Endothelial cell of umbilical vein (primary cell): ENCODE measurements at regions not wholly inside any gene's neighbourhood (a gene's known extent, or its start where the extent isn't known, plus 50 kb on each side); places are given as distances from the start of the nearest gene placed in this dataset.

Source experiments
- BruUV-seq: library from RNA; stranded (reverse); fragments of 400-500 nt; replicated peaks from 2 replicates; lab custom pipeline; 2021; lab: Mats Ljungman, UMichigan
- CTCF ChIA-PET: fragments of 300-600, 350-600 bp; sonication (Branson Sonifier 250); formaldehyde crosslinking; loops from one replicate; lab custom pipeline; 2021; ENCODE audit warnings: antibody characterized with exemption, inconsistent platforms; lab: Charles Lee
- POLR2A ChIA-PET: fragments of 300-600, 350-600 bp; sonication (Branson Sonifier 250); formaldehyde crosslinking; loops from one replicate; lab custom pipeline; 2021; ENCODE audit warnings: antibody characterized with exemption, inconsistent platforms; lab: Charles Lee
- DNase-seq: peaks from one replicate; pipeline ENCODE4 v3.0.0-alpha.2; 2011; ENCODE audit warnings: low read depth, low spot score
- FAIRE-seq: peaks from 2 replicates; lab custom pipeline; 2011; peaks lifted over from hg19 to GRCh38; lab: Jason Lieb, UNC
- H2AFZ ChIP-seq: 2 replicates; pipeline ENCODE4 v1.6.0; 2012; ENCODE audit warnings: low read depth, low read length, control low read depth, inconsistent platforms
- H3K27ac ChIP-seq: 2 replicates; pipeline ENCODE4 v1.5.1; 2011; ENCODE audit warnings: low read depth, mild to moderate bottlenecking, control low read depth, low read length, moderate library complexity; ENCODE audit not compliant: insufficient read depth
- H3K27me3 ChIP-seq, 2 experiments: 2 replicates each; pipeline versions ENCODE4 v1.6.0 to v1.6.1; 2011; ENCODE audit warnings: low read length in 2 of 2, mixed read lengths in 1 of 2; ENCODE audit not compliant: control insufficient read depth in 2 of 2, insufficient read depth in 2 of 2
- H3K36me3 ChIP-seq, 2 experiments: 2 replicates in 1 of 2; 3 replicates in 1 of 2; pipeline ENCODE4 v1.5.1; 2011; ENCODE audit warnings: low read length in 2 of 2, mild to moderate bottlenecking in 1 of 2, moderate library complexity in 1 of 2; ENCODE audit not compliant: control insufficient read depth in 2 of 2, insufficient read depth in 2 of 2; ENCODE audit errors: extremely low read depth in 1 of 2
- H3K4me1 ChIP-seq: 3 replicates; pipeline ENCODE4 v1.5.1; 2011; ENCODE audit warnings: mild to moderate bottlenecking, low read length; ENCODE audit not compliant: control insufficient read depth, insufficient read depth; ENCODE audit errors: extremely low read depth
- H3K4me2 ChIP-seq: 2 replicates; pipeline ENCODE4 v1.6.1; 2011; ENCODE audit warnings: low read length, control low read depth, mixed read lengths; ENCODE audit not compliant: insufficient read depth
- H3K4me3 ChIP-seq, 3 experiments: fragments of 200-600 bp in 1 of 3; sonication (generic), shearing (Covaris generic) in 1 of 3; replicated peaks in 1 of 3; 2 replicates each; pipeline ENCODE4 v1.5.1; 2011 to 2016; ENCODE audit warnings: control low read depth in 3 of 3, low read length in 3 of 3, mild to moderate bottlenecking in 2 of 3, inconsistent platforms in 1 of 3, low read depth in 1 of 3, moderate library complexity in 1 of 3; ENCODE audit not compliant: insufficient read depth in 1 of 3
- H3K79me2 ChIP-seq: 2 replicates; pipeline ENCODE4 v1.6.0; 2012; ENCODE audit warnings: low read length, inconsistent platforms; ENCODE audit not compliant: control insufficient read depth, insufficient read depth
- H3K9ac ChIP-seq: replicated peaks from 2 replicates; pipeline ENCODE3; 2011; ENCODE audit warnings: low read length, control low read depth; ENCODE audit not compliant: insufficient read depth; ENCODE audit errors: extremely low read depth
- H3K9me1 ChIP-seq: replicated peaks from 3 replicates; pipeline ENCODE4 v1.6.0; 2011; ENCODE audit warnings: mild to moderate bottlenecking, low read length; ENCODE audit not compliant: control insufficient read depth, insufficient read depth; ENCODE audit errors: extremely low read depth
- H3K9me3 ChIP-seq: replicated peaks from 2 replicates; pipeline ENCODE4 v1.5.1; 2012; ENCODE audit warnings: low read length, inconsistent platforms; ENCODE audit not compliant: control insufficient read depth, insufficient read depth
- H4K20me1 ChIP-seq: replicated peaks from 2 replicates; pipeline ENCODE3; 2011; ENCODE audit warnings: mild to moderate bottlenecking, low read length; ENCODE audit not compliant: control insufficient read depth, insufficient read depth; ENCODE audit errors: extremely low read depth
- CTCF ChIP-seq, 2 donors: IDR thresholded peaks; 1 replicate in 1 of 2; 2 replicates in 1 of 2; pipeline ENCODE4 v1.5.1; 2011; ENCODE audit warnings: low read length in 2 of 2, mild to moderate bottlenecking in 2 of 2, moderate library complexity in 2 of 2, control low read depth in 1 of 2, inconsistent platforms in 1 of 2, low read depth in 1 of 2; ENCODE audit not compliant: insufficient read depth in 1 of 2; ENCODE audit errors: extremely low read depth in 1 of 2
- EZH2 ChIP-seq: IDR thresholded peaks from 2 replicates; pipeline ENCODE4 v1.6.1; 2012; ENCODE audit warnings: borderline replicate concordance, low read depth, mild to moderate bottlenecking, moderate library complexity, low read length, inconsistent platforms; ENCODE audit not compliant: severe bottlenecking
- FOS ChIP-seq: IDR thresholded peaks from 2 replicates; pipeline ENCODE4 v1.6.1; 2011; ENCODE audit warnings: mild to moderate bottlenecking, low read length, moderate library complexity, borderline replicate concordance; ENCODE audit not compliant: insufficient read depth
- GATA2 ChIP-seq: IDR thresholded peaks from 2 replicates; pipeline ENCODE4 v1.7.0; 2011; ENCODE audit warnings: low read depth, mild to moderate bottlenecking, moderate library complexity, mixed read lengths, low read length; ENCODE audit not compliant: insufficient read length, insufficient read depth
- JUN ChIP-seq: IDR thresholded peaks from 2 replicates; pipeline ENCODE4 v1.6.1; 2011; ENCODE audit warnings: borderline replicate concordance, low read depth; ENCODE audit not compliant: insufficient read length, insufficient read depth
- MAX ChIP-seq: IDR thresholded peaks from 2 replicates; pipeline ENCODE4 v1.6.1; 2011; ENCODE audit not compliant: insufficient read depth, insufficient read length
- MYC ChIP-seq: IDR thresholded peaks from one replicate; pipeline ENCODE4 v1.6.1; 2011; ENCODE audit warnings: mild to moderate bottlenecking, low read depth, low read length
- POLR2A ChIP-seq: IDR thresholded peaks from 2 replicates; pipeline ENCODE4 v1.6.1; 2012; ENCODE audit warnings: low read depth, mild to moderate bottlenecking, control low read depth, low read length
- POLR2AphosphoS5 ChIP-seq: IDR thresholded peaks from 2 replicates; pipeline ENCODE4 v1.6.1; 2012; ENCODE audit warnings: low read depth, mild to moderate bottlenecking, control low read depth, low read length, moderate library complexity; ENCODE audit not compliant: insufficient read depth
- dilution Hi-C: fragments of 300-500 bp; cut with MboI; formaldehyde crosslinking; loops from one replicate; pipeline ENCODE4 v1.15.0; 2019; ENCODE audit warnings: low sequenced_read_pairs; ENCODE audit not compliant: extremely low pct_ligation_motif_present
- intact Hi-C: fragments of 100-400 bp; cut with micrococcal nuclease; formaldehyde crosslinking; loops from one replicate; pipeline ENCODE4 v1.10.0; 2022

- peaks cover 21 to 31% of the 10 kb centered on the region in 2 experiments for H3K27me3 ChIP-seq
- no peak overlapping the region for H3K4me2 ChIP-seq
- TF ChIP-seq JUN: no peak
- no peak for TF ChIP-seq CTCF (IDR thresholded peaks at IDR 0.05; ENCODE audit: extremely low read depth in 1 of 2, insufficient read depth in 1 of 2, low read depth in 1 of 2, low read length in 2 of 2)
- TF ChIP-seq MAX: no peak
- no peak for TF ChIP-seq GATA2
- no peak for TF ChIP-seq FOS
- no peak for TF ChIP-seq POLR2AphosphoS5
- no peak for TF ChIP-seq MYC
- TF ChIP-seq POLR2A: no peak
- no peak for TF ChIP-seq EZH2
- POLR2A ChIA-PET: no interaction called here
- dilution Hi-C loops (no loop called here), intact Hi-C loops (no loop called here)
- H3K4me3 ChIP-seq: no peak overlapping the region
- H2AFZ ChIP-seq: no peak overlapping the region
- H3K9ac ChIP-seq: no peak overlapping the region
- no peaks in the 10 kb centered on the region for H3K36me3 ChIP-seq
- CTCF ChIA-PET: no interaction called here
- FAIRE-seq: no peak
- H3K9me3 ChIP-seq: no peaks in the 10 kb centered on the region
- H3K27ac ChIP-seq: no peak overlapping the region
- DNase-seq: no peak
- H3K4me1 ChIP-seq: no peaks in the 10 kb centered on the region
- H4K20me1 ChIP-seq: no peaks in the 10 kb centered on the region
- no TSS peak for BruUV-seq
- H3K9me1 ChIP-seq: no peaks in the 10 kb centered on the region
- H3K79me2 ChIP-seq: no peaks in the 10 kb centered on the region
Observed at GRCh38 chr5:113689647-113690046, 176.2 kb downstream of the YTHDC2 start.
